WTC11 (cell line): ENCODE measurements at regions not wholly inside any gene's neighbourhood (a gene's known extent, or its start where the extent isn't known, plus 50 kb on each side); places are given as distances from the start of the nearest gene placed in this dataset.

Experiments used
- ESRRA ChIP-seq: sonication (generic); formaldehyde crosslinking; IDR thresholded peaks from 2 replicates; pipeline ENCODE4 v1.8.1; 2022; ENCODE audit warnings: mild to moderate bottlenecking, missing genetic modification reagents, borderline replicate concordance
- IRF1 ChIP-seq: sonication (generic); formaldehyde crosslinking; IDR thresholded peaks from 2 replicates; pipeline ENCODE4 v1.8.0; 2023; ENCODE audit warnings: missing genetic modification reagents
- USF2 ChIP-seq: sonication (generic); formaldehyde crosslinking; IDR thresholded peaks from 2 replicates; pipeline ENCODE4 v1.8.1; 2023; ENCODE audit warnings: mild to moderate bottlenecking, missing genetic modification reagents, moderate library complexity
- TF ChIP-seq, protein P1 (sequence below): fragments of 200-600 bp; IDR thresholded peaks from 2 replicates; pipeline ENCODE4 v1.8.0; 2022; ENCODE audit warnings: antibody characterized with exemption

DNA sequence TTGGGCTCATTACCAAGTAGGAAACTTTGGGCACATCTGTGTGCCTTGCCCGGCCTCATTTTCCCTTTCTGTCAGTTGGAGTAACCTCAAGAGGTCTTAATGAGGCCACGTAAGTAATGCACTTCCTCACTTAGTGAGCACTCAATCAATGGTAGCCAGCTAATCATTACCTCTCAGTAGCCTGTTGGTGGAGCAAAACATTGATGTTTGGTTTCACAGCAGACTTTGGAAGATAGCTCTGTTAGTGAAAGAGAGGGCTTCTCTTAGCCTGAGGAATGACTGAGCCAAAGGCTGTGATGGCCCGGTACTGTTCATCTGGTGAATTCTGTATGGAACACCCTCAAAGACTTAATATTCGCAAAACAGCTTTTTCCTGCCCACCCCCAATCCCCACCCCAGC lies 55.9 kb upstream of the ID4 start:
- TF ChIP-seq, protein P1, sequence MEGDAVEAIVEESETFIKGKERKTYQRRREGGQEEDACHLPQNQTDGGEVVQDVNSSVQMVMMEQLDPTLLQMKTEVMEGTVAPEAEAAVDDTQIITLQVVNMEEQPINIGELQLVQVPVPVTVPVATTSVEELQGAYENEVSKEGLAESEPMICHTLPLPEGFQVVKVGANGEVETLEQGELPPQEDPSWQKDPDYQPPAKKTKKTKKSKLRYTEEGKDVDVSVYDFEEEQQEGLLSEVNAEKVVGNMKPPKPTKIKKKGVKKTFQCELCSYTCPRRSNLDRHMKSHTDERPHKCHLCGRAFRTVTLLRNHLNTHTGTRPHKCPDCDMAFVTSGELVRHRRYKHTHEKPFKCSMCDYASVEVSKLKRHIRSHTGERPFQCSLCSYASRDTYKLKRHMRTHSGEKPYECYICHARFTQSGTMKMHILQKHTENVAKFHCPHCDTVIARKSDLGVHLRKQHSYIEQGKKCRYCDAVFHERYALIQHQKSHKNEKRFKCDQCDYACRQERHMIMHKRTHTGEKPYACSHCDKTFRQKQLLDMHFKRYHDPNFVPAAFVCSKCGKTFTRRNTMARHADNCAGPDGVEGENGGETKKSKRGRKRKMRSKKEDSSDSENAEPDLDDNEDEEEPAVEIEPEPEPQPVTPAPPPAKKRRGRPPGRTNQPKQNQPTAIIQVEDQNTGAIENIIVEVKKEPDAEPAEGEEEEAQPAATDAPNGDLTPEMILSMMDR, result no peak
- TF ChIP-seq IRF1 (no peak), USF2 (no peak), ESRRA (no peak)
